ENCODE measurements at regions not wholly inside any gene's neighbourhood (a gene's known extent, or its start where the extent isn't known, plus 50 kb on each side); places are given as distances from the start of the nearest gene placed in this dataset.

GRCh38 chr4:46442963-46443362 lies 53.0 kb upstream of the GABRA2 start:
- no peak overlapping the region for H3K4me3 Mint-ChIP-seq
- DNase-seq = no peak
- CTCF ChIA-PET = no interaction called here

GRCh38 chr4:46441136-46441859 lies 51.4 kb upstream of the GABRA2 start:
- DNase-seq (no peak), ATAC-seq (ENCODE audit: poor library complexity) (no peak)
- Mint-ChIP-seq H3K4me3 (no peak overlapping the region), H3K36me3 (ENCODE audit: low read depth) (no peaks in the 10 kb centered on the region), H3K9me3 (peaks cover 17% of the 10 kb centered on the region), H3K27ac (no peak overlapping the region), H3K4me1 (ENCODE audit: low read depth) (no peaks in the 10 kb centered on the region), H3K27me3 (no peaks in the 10 kb centered on the region)
- ChIA-PET POLR2A (no interaction called here), CTCF (no interaction called here)
- no peak overlapping the region for H3K27ac ChIP-seq (ENCODE audit: low read depth in 1 of 2, low read length in 2 of 2)
- H3K4me3 ChIP-seq (ENCODE audit: low read length) = no peak overlapping the region
- intact Hi-C loops (cut with DNase I, micrococcal nuclease) = no loop called here
- no peaks in the 10 kb centered on the region for H3K36me3 ChIP-seq (ENCODE audit: insufficient read depth, low read length)
- no peak for TF ChIP-seq CTCF (IDR thresholded peaks at IDR 0.05)
- no peaks in the 10 kb centered on the region for H3K27me3 ChIP-seq (ENCODE audit: control insufficient read depth in 1 of 2, insufficient read depth in 2 of 2, low read length in 2 of 2)
- peaks cover 0 to 3% of the 10 kb centered on the region in 2 experiments for H3K9me3 ChIP-seq (ENCODE audit: control insufficient read depth in 1 of 2, insufficient read depth in 1 of 2, low read length in 2 of 2)
- H3K4me1 ChIP-seq (ENCODE audit: insufficient read depth, low read length) = no peaks in the 10 kb centered on the region

More at GRCh38 chr4:46442963-46443362, 53.0 kb upstream of the GABRA2 start:
- no peaks in the 10 kb centered on the region for H3K27me3 ChIP-seq (ENCODE audit: control insufficient read depth in 1 of 2, insufficient read depth in 2 of 2, low read length in 2 of 2)
- intact Hi-C loops (cut with DNase I, micrococcal nuclease) = no loop called here
- POLR2A ChIA-PET = no interaction called here
- ATAC-seq (ENCODE audit: poor library complexity) = no peak
- H3K36me3 ChIP-seq (ENCODE audit: insufficient read depth, low read length) = no peaks in the 10 kb centered on the region
- H3K27ac Mint-ChIP-seq = no peak overlapping the region
- H3K4me3 ChIP-seq (ENCODE audit: low read length) = no peak overlapping the region
- H3K27ac ChIP-seq (ENCODE audit: low read depth in 1 of 2, low read length in 2 of 2) = no peak overlapping the region
- peaks cover 0 to 3% of the 10 kb centered on the region in 2 experiments for H3K9me3 ChIP-seq (ENCODE audit: control insufficient read depth in 1 of 2, insufficient read depth in 1 of 2, low read length in 2 of 2)
- H3K4me1 Mint-ChIP-seq (ENCODE audit: low read depth) = no peaks in the 10 kb centered on the region
- H3K4me1 ChIP-seq (ENCODE audit: insufficient read depth, low read length) = no peaks in the 10 kb centered on the region
- no peaks in the 10 kb centered on the region for H3K27me3 Mint-ChIP-seq
- no peaks in the 10 kb centered on the region for H3K36me3 Mint-ChIP-seq (ENCODE audit: low read depth)
- H3K9me3 Mint-ChIP-seq = peaks cover 17% of the 10 kb centered on the region
- TF ChIP-seq CTCF (IDR thresholded peaks at IDR 0.05) = no peak
